GM18907 (cell line): ENCODE measurements at regions not wholly inside any gene's neighbourhood (a gene's known extent, or its start where the extent isn't known, plus 50 kb on each side); places are given as distances from the start of the nearest gene placed in this dataset.
"Not testable (repeated sequence)": the region's sequence is repeated elsewhere in the genome, so short reads cannot be mapped to it uniquely, and the experiment has no call there.

Experiments used
- ATAC-seq: cut with Tn5 transposase; IDR thresholded peaks from one replicate; pipeline ENCODE4 v1.9.1; 2021; ENCODE audit warnings: mild to moderate bottlenecking, moderate library complexity; ENCODE audit not compliant: unreplicated experiment

GRCh38 chr13:38012096-38012495 is 142.5 kb upstream of the TRPC4 start:
- ATAC-seq: no peak

- no peak for ATAC-seq
These were observed 139.1 kb upstream of the TRPC4 start for GRCh38 chr13:38008636-38009035.

GRCh38 chr13:38002606-38003005 is 133.0 kb upstream of the TRPC4 start:
- ATAC-seq: no peak

- ATAC-seq: no peak
These were observed 128.1 kb upstream of the TRPC4 start for GRCh38 chr13:37997641-37998040.

- no peak for ATAC-seq
These were observed 125.5 kb upstream of the TRPC4 start for GRCh38 chr13:37995092-37995491.

- ATAC-seq: no peak
These were observed 117.2 kb upstream of the TRPC4 start for GRCh38 chr13:37986811-37987210.

GRCh38 chr13:37985281-37985680 is 115.7 kb upstream of the TRPC4 start:
- ATAC-seq: no peak

GRCh38 chr13:37984357-37984756 is 114.8 kb upstream of the TRPC4 start:
- ATAC-seq: no peak

- no peak for ATAC-seq
These were observed 112.4 kb upstream of the TRPC4 start for GRCh38 chr13:37981932-37982331.

- ATAC-seq: no peak
These were observed 109.1 kb upstream of the TRPC4 start for GRCh38 chr13:37978680-37979079.

GRCh38 chr13:37968555-37968954 is 99.0 kb upstream of the TRPC4 start:
- ATAC-seq: no peak

- ATAC-seq: no peak
These were observed 96.7 kb upstream of the TRPC4 start for GRCh38 chr13:37966266-37966665.

GRCh38 chr13:37960427-37960826 is 90.9 kb upstream of the TRPC4 start:
- ATAC-seq: no peak

GRCh38 chr13:37959284-37959683 is 89.7 kb upstream of the TRPC4 start:
- no peak for ATAC-seq

- ATAC-seq: no peak
These were observed 87.0 kb upstream of the TRPC4 start for GRCh38 chr13:37956536-37956935.

GRCh38 chr13:37954597-37954996 is 85.0 kb upstream of the TRPC4 start:
- ATAC-seq: not testable (repeated sequence)

GRCh38 chr13:37954191-37954590 is 84.6 kb upstream of the TRPC4 start:
- ATAC-seq: no peak

GRCh38 chr13:37953696-37954095 is 84.1 kb upstream of the TRPC4 start:
- ATAC-seq: no peak

- no peak for ATAC-seq
These were observed 80.4 kb upstream of the TRPC4 start for GRCh38 chr13:37950016-37950415.

- no peak for ATAC-seq
These were observed 78.0 kb upstream of the TRPC4 start for GRCh38 chr13:37947419-37948140.

GRCh38 chr13:37945651-37946575 is 76.3 kb upstream of the TRPC4 start:
- ATAC-seq: no peak

GRCh38 chr13:37944869-37945442 is 75.4 kb upstream of the TRPC4 start:
- no peak for ATAC-seq
